SK-N-MC (cell line): ENCODE measurements at regions not wholly inside any gene's neighbourhood (a gene's known extent, or its start where the extent isn't known, plus 50 kb on each side); places are given as distances from the start of the nearest gene placed in this dataset.

Experiments used
- DNase-seq: peaks from one replicate; pipeline ENCODE4 v3.0.0-alpha.2; 2011; ENCODE audit warnings: low read depth, low spot score
- H3K27ac ChIP-seq: fragments of 200-600 bp; sonication (generic); 2 replicates; pipeline ENCODE4 v1.5.1; 2016; ENCODE audit warnings: mixed run types
- H3K36me3 ChIP-seq: fragments of 200-600 bp; sonication (generic); 2 replicates; pipeline ENCODE4 v1.6.1; 2017; ENCODE audit warnings: antibody characterized with exemption, low read length, mixed read lengths; ENCODE audit not compliant: insufficient read depth
- H3K4me3 ChIP-seq: fragments of 200-600 bp; sonication (generic); 2 replicates; pipeline ENCODE4 v1.5.1; 2016
- H3K9ac ChIP-seq: fragments of 200-600 bp; sonication (generic); 2 replicates; pipeline ENCODE4 v1.8.0; 2017; ENCODE audit warnings: mixed run types, mixed read lengths; ENCODE audit not compliant: insufficient read length
- H3K9me3 ChIP-seq: fragments of 200-600 bp; sonication (generic); 2 replicates; pipeline ENCODE4 v1.6.1; 2017; ENCODE audit warnings: low read depth, mild to moderate bottlenecking, antibody characterized with exemption, low read length, moderate library complexity, mixed read lengths
- EZH2 ChIP-seq: fragments of 200-600 bp; sonication (generic); IDR thresholded peaks from one replicate; pipeline ENCODE4 v1.6.1; 2017; ENCODE audit warnings: antibody characterized with exemption
- FOXP2 ChIP-seq: optimal IDR thresholded peaks from 2 replicates; pipeline ENCODE3; 2011; ENCODE audit warnings: mild to moderate bottlenecking, moderate library complexity; ENCODE audit not compliant: insufficient read depth; ENCODE audit errors: extremely low read length, control extremely low read depth
- POLR2AphosphoS5 ChIP-seq: IDR thresholded peaks from 2 replicates; pipeline ENCODE4 v1.6.1; 2012; ENCODE audit warnings: mild to moderate bottlenecking, low read depth, low read length, borderline replicate concordance

- Histone ChIP-seq H3K9ac (no peak overlapping the region), H3K9me3 (no peaks in the 10 kb centered on the region), H3K4me3 (no peak overlapping the region), H3K36me3 (no peaks in the 10 kb centered on the region), H3K27ac (no peak overlapping the region)
- DNase-seq: no peak
- no peak for TF ChIP-seq FOXP2
- no peak for TF ChIP-seq POLR2AphosphoS5
- no peak for TF ChIP-seq EZH2
These were observed 210.7 kb upstream of the PWP1 start for GRCh38 chr12:107474639-107475539.

DNA sequence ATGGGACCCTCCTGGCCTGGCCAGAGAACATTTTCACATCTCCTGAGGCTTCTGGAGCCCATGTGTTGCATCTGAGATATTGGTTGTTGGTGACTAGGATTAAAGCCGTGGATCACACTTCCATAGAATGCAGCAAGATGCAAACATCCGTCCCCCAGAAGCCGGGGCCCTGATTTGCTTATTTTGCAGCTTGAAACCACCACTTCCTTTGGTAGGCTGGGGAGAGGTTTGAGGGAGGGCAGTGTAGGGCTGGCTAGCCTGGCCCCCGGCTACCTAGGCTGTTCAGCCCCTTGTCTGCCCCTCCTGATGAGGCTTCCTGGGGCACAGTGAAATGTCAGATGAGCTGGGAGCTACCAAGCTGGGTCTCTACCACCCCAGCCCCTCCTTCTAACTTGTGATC is 209.7 kb upstream of the PWP1 start:
- DNase-seq: no peak
- TF ChIP-seq EZH2: no peak
- TF ChIP-seq POLR2AphosphoS5: no peak
- no peak for TF ChIP-seq FOXP2

DNA sequence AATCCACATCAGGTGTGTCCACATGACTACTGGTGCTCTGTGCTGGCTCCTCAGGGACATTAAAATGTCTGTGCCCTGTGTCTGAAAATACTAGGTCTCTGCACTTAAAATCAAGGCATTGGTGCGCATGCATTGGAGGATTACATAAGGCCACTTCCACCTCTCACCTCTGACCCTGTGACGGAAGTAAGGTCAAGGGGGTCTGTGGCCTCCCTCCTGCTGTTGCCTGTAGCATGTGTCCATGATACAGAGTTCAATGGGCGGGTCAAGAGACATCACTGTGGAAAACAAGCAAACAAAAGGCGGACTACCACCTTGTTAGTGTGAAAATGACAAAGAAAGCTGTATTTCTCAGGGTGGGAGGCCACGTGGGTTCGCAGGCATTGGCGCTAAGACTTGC is 208.6 kb upstream of the PWP1 start:
- TF ChIP-seq EZH2: no peak
- TF ChIP-seq POLR2AphosphoS5: no peak
- no peak for TF ChIP-seq FOXP2
- Histone ChIP-seq H3K9ac (no peak overlapping the region), H3K9me3 (no peaks in the 10 kb centered on the region), H3K4me3 (no peak overlapping the region), H3K27ac (no peak overlapping the region), H3K36me3 (no peaks in the 10 kb centered on the region)
- no peak for DNase-seq

More for the DNA sequence above, 209.7 kb upstream of the PWP1 start:
- Histone ChIP-seq H3K36me3 (no peaks in the 10 kb centered on the region), H3K9ac (no peak overlapping the region), H3K27ac (no peak overlapping the region), H3K4me3 (no peak overlapping the region), H3K9me3 (no peaks in the 10 kb centered on the region)

DNA sequence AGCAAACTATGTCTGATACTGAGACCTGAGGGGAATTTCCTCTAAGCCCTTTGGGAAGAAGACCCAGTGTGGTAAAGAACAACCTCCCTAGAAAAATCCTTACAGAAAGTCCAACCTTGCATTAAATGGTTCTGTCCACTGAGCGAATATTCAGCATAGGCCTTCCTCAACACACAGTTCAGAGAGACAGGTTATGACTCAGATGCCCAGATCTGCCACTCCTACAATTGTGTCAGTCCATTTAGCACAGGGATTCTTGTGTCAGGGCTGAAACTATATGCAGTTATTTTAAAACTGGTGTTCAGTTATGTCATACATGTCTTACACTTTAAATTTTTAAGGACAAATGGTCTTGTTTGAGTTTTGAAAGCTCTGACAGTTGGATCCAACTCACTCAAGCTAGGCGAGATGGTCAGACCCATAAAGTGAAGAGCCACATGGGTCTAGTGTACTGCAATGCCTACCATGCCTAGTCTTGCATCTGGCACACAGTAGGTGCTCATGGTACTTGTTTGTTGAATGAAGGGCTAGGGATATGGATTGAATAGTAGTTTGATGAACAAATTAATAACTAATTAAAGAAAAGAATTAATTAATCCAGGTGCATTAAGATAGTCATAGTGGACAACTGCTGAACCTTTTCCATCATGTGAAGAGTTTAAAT is 207.5 kb upstream of the PWP1 start:
- Histone ChIP-seq H3K27ac (no peak overlapping the region), H3K9ac (no peak overlapping the region), H3K9me3 (no peaks in the 10 kb centered on the region), H3K4me3 (no peak overlapping the region), H3K36me3 (no peaks in the 10 kb centered on the region)
- TF ChIP-seq FOXP2 (no peak), EZH2 (no peak), POLR2AphosphoS5 (no peak)
- no peak for DNase-seq

DNA sequence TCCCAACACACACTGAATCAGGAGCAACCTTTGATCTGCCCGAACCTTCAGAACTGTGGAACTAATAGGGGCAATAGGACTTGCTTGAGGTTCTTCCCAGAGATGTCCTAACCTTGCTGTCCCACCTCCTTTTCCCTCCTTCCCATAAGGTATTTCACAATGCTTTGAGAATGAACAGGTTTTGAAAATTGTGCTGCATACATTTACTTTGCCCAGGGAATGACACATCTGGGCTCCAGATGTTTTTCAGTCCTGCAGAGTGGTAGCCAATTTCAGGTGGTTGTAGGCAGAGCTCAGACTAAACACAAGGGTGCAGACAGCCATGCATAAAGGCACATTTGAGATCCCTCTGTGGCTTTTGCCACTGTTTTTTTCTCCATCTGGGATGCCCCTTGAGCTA is 206.7 kb upstream of the PWP1 start:
- H3K27ac ChIP-seq: no peak overlapping the region
- H3K4me3 ChIP-seq: no peak overlapping the region
- no peaks in the 10 kb centered on the region for H3K9me3 ChIP-seq
- DNase-seq: no peak
- H3K9ac ChIP-seq: no peak overlapping the region
- no peak for TF ChIP-seq FOXP2
- no peaks in the 10 kb centered on the region for H3K36me3 ChIP-seq

DNA sequence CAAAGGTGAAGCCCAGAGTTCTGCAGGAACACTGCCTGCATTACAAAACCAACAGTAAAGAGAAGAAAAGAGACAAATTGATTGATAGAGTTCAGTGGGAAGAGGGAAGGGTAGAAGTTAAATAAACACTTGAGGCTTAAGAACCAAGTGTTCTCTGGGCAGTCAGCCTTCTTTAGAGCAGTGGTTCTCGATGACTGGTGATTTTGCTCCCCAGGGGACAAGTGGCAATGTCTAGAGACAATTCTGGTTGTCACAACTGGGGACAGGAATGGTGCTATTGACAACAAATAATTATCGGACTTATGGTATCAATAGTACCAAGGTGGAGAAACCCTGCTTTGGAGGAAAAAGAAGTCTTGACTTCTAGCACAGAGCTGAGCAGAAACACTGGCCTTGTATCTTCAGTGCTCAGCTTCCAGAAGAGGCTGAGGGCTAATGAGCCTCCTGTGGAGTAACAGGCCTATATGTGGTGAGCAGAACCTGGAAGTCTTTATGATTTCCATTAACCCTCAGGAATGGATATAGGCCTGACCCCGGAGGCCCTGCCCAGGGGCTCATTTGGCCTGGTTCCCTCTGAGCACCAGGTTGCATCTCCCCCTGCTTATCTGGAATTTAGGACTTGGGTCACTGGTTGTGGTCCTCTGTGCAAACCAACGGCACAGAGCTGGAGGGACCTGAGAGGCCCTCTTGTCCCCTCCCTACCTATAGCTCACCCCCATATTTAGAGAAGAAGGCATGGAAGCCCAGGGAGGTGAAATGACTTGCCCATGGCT is 204.6 kb upstream of the PWP1 start:
- Histone ChIP-seq H3K36me3 (no peaks in the 10 kb centered on the region), H3K27ac (no peak overlapping the region), H3K9me3 (no peaks in the 10 kb centered on the region), H3K4me3 (no peak overlapping the region), H3K9ac (no peak overlapping the region)
- TF ChIP-seq FOXP2: no peak
- TF ChIP-seq EZH2: no peak
- TF ChIP-seq POLR2AphosphoS5: no peak
- DNase-seq: no peak

DNA sequence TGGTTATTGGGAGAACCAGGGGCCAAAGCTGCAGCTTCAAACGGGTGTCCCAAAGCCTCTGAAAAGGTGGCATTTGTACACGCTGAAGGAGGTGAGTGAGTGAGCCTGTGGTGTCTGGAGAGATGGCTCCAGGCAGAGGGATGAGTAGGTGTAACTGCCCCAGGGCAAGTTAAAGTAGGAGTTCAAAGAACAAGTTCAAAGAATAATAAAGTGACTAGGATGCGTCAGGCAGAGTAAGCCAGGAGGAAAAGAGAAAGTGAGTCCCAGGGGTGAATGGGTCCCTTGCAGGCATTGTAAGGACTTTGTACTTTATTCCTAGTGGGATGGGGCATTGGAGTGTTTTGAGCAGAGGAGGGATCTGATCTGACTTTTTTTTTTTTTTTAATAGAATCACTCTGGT is 201.4 kb upstream of the PWP1 start:
- Histone ChIP-seq H3K9me3 (no peaks in the 10 kb centered on the region), H3K4me3 (no peak overlapping the region), H3K9ac (no peak overlapping the region), H3K27ac (no peak overlapping the region), H3K36me3 (no peaks in the 10 kb centered on the region)
- no peak for TF ChIP-seq EZH2
- no peak for TF ChIP-seq FOXP2
- no peak for TF ChIP-seq POLR2AphosphoS5
- no peak for DNase-seq

DNA sequence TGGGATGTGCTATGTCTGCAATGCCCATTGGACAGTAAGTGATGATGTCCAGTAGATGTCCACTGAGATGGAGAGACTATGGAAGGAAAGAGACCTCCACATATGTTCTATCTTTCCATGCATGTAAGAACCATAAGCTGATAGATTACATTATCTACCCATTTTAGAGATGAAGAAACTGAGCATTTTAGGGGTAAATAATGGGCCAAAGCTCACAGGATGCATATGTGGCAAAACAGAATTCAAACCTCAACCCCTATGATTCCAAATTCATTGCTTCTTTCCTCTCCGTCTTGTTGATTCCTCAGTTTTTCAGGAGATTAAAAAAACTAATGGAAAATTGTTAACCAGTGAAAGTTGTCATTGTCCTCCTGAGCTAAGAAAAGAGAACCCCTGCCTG is 200.7 kb upstream of the PWP1 start:
- no peak overlapping the region for H3K27ac ChIP-seq
- H3K9me3 ChIP-seq: no peaks in the 10 kb centered on the region
- H3K36me3 ChIP-seq: no peaks in the 10 kb centered on the region
- no peak overlapping the region for H3K4me3 ChIP-seq
- DNase-seq: no peak
- TF ChIP-seq POLR2AphosphoS5: no peak
- TF ChIP-seq FOXP2: no peak
- TF ChIP-seq EZH2: no peak
- H3K9ac ChIP-seq: no peak overlapping the region
